HG02798 (cell line): ENCODE measurements at regions not wholly inside any gene's neighbourhood (a gene's known extent, or its start where the extent isn't known, plus 50 kb on each side); places are given as distances from the start of the nearest gene placed in this dataset.

ENCODE experiments used
- ATAC-seq: cut with Tn5 transposase; IDR thresholded peaks from one replicate; pipeline ENCODE4 v1.9.1; 2021; ENCODE audit warnings: mild to moderate bottlenecking; ENCODE audit not compliant: unreplicated experiment, poor library complexity

GRCh38 chr2:151157000-151157735 lies 104.5 kb downstream of the RBM43 start:
- ATAC-seq = no peak

- no peak for ATAC-seq
Measured at GRCh38 chr2:151156431-151156830, 105.2 kb downstream of the RBM43 start.

GRCh38 chr2:151153601-151154000 lies 108.1 kb downstream of the RBM43 start:
- ATAC-seq = no peak

- no peak for ATAC-seq
Measured at GRCh38 chr2:151150331-151151320, 111.0 kb downstream of the RBM43 start.

- ATAC-seq = no peak
Measured at GRCh38 chr2:151138507-151138906, 123.2 kb downstream of the RBM43 start.

- ATAC-seq = no peak
Measured at GRCh38 chr2:151137526-151137925, 124.1 kb downstream of the RBM43 start.

- no peak for ATAC-seq
Measured at GRCh38 chr2:151120011-151120410, 141.7 kb downstream of the RBM43 start.

GRCh38 chr2:151119374-151119773 lies 142.3 kb downstream of the RBM43 start:
- ATAC-seq = no peak

- ATAC-seq = no peak
Measured at GRCh38 chr2:151118269-151118668, 143.4 kb downstream of the RBM43 start.

GRCh38 chr2:151114874-151115273 lies 146.8 kb downstream of the RBM43 start:
- ATAC-seq = no peak

GRCh38 chr2:151113318-151113717 lies 148.3 kb downstream of the RBM43 start:
- ATAC-seq = no peak

GRCh38 chr2:151111599-151112278 lies 149.9 kb downstream of the RBM43 start:
- no peak for ATAC-seq

GRCh38 chr2:151106805-151107506 lies 154.7 kb downstream of the RBM43 start:
- no peak for ATAC-seq

GRCh38 chr2:151103551-151103950 lies 158.1 kb downstream of the RBM43 start:
- ATAC-seq = no peak

- ATAC-seq = no peak
Measured at GRCh38 chr2:151102226-151102625, 159.4 kb downstream of the RBM43 start.

- no peak for ATAC-seq
Measured at GRCh38 chr2:151098841-151099240, 162.8 kb downstream of the RBM43 start.

- no peak for ATAC-seq
Measured at GRCh38 chr2:151097895-151098294, 163.8 kb downstream of the RBM43 start.

- ATAC-seq = no peak
Measured at GRCh38 chr2:151097128-151097527, 164.5 kb downstream of the RBM43 start.

GRCh38 chr2:151096235-151096634 lies 165.4 kb downstream of the RBM43 start:
- no peak for ATAC-seq

GRCh38 chr2:151095463-151095862 lies 166.2 kb downstream of the RBM43 start:
- no peak for ATAC-seq
